Skeletal muscle satellite cell (primary cell): ENCODE measurements at regions not wholly inside any gene's neighbourhood (a gene's known extent, or its start where the extent isn't known, plus 50 kb on each side); places are given as distances from the start of the nearest gene placed in this dataset.

Experiments used
- H3K27me3 ChIP-seq: 2 replicates; pipeline ENCODE4 v1.7.0; 2013; ENCODE audit warnings: low read length; ENCODE audit not compliant: control insufficient read depth, insufficient read depth
- H3K36me3 ChIP-seq: 2 replicates; pipeline ENCODE4 v1.7.0; 2013; ENCODE audit warnings: mild to moderate bottlenecking, control low read depth, low read length; ENCODE audit not compliant: insufficient read depth
- H3K4me1 ChIP-seq: 2 replicates; pipeline ENCODE4 v1.7.0; 2013; ENCODE audit warnings: low read length; ENCODE audit not compliant: control insufficient read depth, insufficient read depth
- H3K4me2 ChIP-seq: 2 replicates; pipeline ENCODE4 v1.7.0; 2013; ENCODE audit warnings: mild to moderate bottlenecking, low read length
- H3K4me3 ChIP-seq: 2 replicates; pipeline ENCODE4 v1.7.0; 2013; ENCODE audit warnings: low read length
- H3K9ac ChIP-seq: 2 replicates; pipeline ENCODE4 v1.7.0; 2013; ENCODE audit warnings: mild to moderate bottlenecking, low read depth, low read length, moderate library complexity
- H3K9me3 ChIP-seq: replicated peaks from 2 replicates; pipeline ENCODE4 v1.7.0; 2013; ENCODE audit warnings: mild to moderate bottlenecking, control low read depth, low read length

DNA sequence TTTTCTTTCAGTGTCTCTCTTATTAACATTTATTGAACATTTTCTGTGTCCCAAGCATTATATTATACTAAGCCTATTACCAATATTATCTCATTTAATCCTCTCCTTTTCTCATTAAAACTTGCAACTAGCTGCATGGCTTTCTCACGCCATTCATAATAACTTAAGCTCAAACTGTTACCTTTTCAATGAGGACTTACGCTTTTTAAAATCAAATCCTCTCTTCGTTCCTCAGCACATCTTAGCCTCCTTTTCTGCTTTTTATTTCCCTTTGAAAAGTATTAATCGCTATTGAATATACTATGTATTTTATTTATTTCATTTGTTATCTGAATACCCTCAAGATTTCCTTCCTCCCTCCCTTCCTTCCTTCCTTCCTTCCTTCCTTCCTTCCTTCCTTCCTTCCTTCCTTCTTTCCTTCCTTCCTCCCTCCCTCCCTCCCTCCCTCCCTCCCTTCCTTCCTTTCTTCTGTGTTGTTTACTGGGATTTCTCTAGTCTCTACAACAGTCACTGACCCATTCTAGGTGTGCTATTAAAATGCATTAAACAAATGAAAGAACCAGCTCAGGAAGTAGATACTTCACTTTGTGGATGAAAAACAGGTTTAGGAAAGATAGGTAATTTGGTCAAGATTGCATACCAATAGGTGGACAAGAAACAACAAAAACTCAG is 294.1 kb upstream of the TUT7 start:
- Histone ChIP-seq H3K27me3 (no peaks in the 10 kb centered on the region), H3K4me2 (no peak overlapping the region), H3K36me3 (no peaks in the 10 kb centered on the region), H3K4me1 (peaks cover 2% of the 10 kb centered on the region), H3K4me3 (no peak overlapping the region), H3K9me3 (no peaks in the 10 kb centered on the region), H3K9ac (no peak overlapping the region)

DNA sequence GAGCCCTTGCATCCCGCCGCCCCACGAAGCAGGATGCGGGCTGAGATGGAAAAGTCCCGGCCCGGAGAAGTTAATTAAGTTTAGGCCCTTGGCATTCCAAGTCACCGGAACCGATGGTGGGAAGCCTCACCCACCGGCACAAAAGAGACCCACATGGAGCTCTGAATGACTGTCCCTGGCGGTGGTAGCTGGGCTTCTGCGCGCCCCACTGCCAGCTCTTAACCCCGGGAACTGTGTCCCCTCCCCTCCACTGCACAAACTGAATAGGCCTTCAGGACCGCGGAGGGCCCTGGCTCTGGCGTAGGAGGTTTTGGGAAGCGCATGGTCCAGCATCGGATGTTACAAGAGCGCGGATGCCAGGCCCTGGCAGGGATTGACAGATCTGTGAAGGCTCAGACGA is 291.1 kb upstream of the TUT7 start:
- H3K36me3 ChIP-seq: no peaks in the 10 kb centered on the region
- no peaks in the 10 kb centered on the region for H3K27me3 ChIP-seq

DNA sequence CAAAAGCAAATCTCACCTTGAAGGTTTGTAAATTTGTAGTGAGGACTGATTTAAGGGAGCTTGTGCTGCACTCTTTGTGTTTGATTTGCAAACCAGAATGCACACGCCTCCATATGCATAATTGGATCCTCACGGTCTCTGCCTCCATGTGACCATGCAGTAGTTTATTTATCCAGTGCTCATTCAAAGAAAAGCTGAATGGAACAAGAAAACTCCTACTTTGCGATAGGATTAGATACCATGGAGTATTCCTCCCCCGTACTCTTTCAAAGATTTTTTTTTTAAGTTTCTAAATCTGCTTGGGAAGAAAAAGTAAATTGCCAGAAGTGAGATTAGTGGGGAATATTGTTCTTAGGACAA is 290.4 kb upstream of the TUT7 start:
- Histone ChIP-seq H3K36me3 (no peaks in the 10 kb centered on the region), H3K27me3 (no peaks in the 10 kb centered on the region), H3K4me2 (no peak overlapping the region), H3K9ac (no peak overlapping the region), H3K9me3 (no peaks in the 10 kb centered on the region), H3K4me1 (no peaks in the 10 kb centered on the region), H3K4me3 (no peak overlapping the region)

More for the DNA sequence above, 291.1 kb upstream of the TUT7 start:
- Histone ChIP-seq H3K4me1 (no peaks in the 10 kb centered on the region), H3K4me2 (no peak overlapping the region), H3K9ac (no peak overlapping the region), H3K4me3 (no peak overlapping the region), H3K9me3 (no peaks in the 10 kb centered on the region)

DNA sequence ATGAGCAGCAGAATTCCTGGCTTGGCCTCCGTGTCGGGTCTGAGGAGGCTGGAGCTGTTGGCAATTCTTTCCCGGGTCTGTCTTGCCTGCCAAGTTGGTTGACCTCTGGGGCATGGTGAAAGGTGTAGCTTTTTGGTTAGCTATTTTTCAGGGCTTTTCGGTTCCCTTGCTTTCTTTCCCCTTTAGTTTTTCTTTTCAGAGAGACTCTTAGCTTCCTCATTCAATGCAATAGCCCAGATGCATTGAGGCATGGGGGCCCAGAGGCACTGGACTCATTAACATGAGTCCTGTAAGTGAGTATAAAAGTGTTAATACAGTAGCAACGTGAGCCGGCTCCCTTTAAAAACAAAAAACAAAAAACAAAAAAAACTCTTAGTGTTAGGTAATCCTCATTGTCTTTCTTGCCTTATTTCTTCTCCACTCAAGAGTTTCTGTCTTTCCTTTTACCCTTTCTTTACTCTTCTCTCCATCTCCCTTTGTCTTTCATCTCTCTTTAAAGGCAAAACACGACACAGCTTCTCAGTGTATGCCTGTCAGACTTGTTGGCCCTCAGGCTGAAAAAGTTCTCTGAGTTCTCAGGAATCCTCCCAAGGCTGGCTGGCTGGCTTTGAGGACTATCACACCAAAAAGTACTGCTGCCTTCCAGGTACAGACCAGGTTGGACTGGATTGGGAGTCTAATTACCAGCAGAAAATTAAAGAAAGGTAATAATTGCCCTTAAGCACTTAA is 289.9 kb upstream of the TUT7 start:
- Histone ChIP-seq H3K4me3 (no peak overlapping the region), H3K4me2 (no peak overlapping the region), H3K9me3 (no peaks in the 10 kb centered on the region), H3K36me3 (no peaks in the 10 kb centered on the region), H3K4me1 (no peaks in the 10 kb centered on the region), H3K9ac (no peak overlapping the region), H3K27me3 (no peaks in the 10 kb centered on the region)

DNA sequence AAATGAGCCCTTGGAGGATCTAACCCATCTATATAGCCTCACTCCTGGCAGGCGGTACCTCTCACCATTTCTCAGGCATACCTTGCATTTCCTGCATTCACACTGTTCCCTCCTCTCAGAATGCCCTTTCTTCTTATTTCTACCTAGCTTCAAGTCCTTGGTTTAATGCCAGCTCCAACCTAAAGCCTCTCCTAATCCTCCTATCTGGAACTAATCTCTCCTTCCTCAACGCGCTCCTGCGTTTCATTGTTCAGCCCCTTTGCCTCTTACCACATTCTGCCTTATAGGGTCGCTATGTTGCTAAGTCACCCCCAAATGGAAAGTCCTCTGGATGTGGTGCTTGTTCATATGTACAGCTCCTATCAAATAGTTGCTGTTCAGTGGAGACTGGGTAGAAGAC is 288.5 kb upstream of the TUT7 start:
- Histone ChIP-seq H3K27me3 (no peaks in the 10 kb centered on the region), H3K36me3 (no peaks in the 10 kb centered on the region), H3K4me1 (no peaks in the 10 kb centered on the region), H3K4me3 (no peak overlapping the region), H3K4me2 (no peak overlapping the region), H3K9ac (no peak overlapping the region), H3K9me3 (no peaks in the 10 kb centered on the region)

DNA sequence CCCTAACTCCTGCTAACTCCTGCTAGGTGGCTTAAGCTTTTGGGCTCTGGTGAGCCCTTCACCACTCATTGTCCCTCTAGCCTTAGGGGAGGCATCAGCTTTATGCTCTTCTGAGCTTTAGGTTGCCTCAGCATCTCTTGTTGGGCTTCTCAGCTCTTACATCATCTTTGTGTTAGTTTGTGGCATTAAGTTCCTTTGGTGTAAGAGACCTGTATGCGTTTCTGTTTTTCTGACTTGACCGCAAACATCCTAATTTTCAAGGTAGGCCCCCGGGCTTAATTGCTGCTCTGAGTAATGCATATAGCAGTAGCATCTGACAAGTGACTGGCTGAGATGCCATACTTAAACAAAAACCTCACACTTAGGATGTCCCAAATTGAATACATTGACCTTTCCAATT is 287.8 kb upstream of the TUT7 start:
- Histone ChIP-seq H3K9ac (no peak overlapping the region), H3K4me3 (no peak overlapping the region), H3K36me3 (no peaks in the 10 kb centered on the region), H3K4me2 (no peak overlapping the region), H3K4me1 (no peaks in the 10 kb centered on the region), H3K9me3 (no peaks in the 10 kb centered on the region), H3K27me3 (no peaks in the 10 kb centered on the region)

DNA sequence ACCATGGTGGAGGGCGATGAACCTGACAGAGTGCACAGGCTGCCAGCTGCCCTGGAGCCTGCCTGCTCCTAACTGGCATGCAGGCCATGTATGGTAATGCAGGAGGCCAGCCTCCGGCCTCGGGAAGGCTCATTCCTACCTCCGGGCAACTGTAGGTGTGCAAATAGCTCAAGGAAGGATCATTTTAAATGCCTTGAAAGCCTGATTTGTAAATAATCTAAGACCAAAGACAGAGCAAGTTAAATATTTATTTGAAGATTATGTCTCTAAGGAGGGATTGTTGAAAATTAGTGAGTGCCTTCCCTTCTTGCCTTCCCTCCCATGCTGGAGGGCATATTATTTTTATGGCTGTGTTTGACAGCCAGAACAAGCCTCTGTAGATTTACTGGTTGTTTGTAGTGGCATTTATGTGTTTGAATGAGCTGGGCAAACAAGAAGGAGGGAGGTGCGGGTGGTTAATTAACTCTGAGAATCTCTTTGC is 285.7 kb upstream of the TUT7 start:
- Histone ChIP-seq H3K4me2 (no peak overlapping the region), H3K9ac (no peak overlapping the region), H3K27me3 (no peaks in the 10 kb centered on the region), H3K36me3 (no peaks in the 10 kb centered on the region), H3K4me3 (no peak overlapping the region), H3K9me3 (no peaks in the 10 kb centered on the region), H3K4me1 (no peaks in the 10 kb centered on the region)

DNA sequence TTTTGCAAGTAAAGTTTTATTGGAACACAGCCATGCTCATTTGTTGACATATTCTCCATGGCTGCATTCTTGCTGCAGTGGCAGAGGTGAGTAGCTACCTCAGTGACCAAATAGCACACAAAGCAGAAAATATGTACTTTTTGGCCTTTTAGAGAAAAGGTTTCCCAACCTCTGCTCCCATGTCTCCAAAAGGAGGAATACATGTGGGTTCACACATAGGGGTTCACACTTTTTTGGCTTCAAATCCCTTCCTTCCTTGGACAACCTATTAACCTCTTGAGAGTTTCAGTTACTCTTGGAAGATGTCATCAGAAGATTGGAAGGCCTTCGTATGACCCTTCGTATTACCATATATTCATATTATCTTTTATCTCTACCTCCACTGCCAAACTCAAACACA is 285.1 kb upstream of the TUT7 start:
- no peak overlapping the region for H3K4me3 ChIP-seq
- H3K4me2 ChIP-seq: no peak overlapping the region
- no peaks in the 10 kb centered on the region for H3K9me3 ChIP-seq
- no peaks in the 10 kb centered on the region for H3K36me3 ChIP-seq
- no peak overlapping the region for H3K9ac ChIP-seq
- H3K4me1 ChIP-seq: no peaks in the 10 kb centered on the region
- H3K27me3 ChIP-seq: no peaks in the 10 kb centered on the region

DNA sequence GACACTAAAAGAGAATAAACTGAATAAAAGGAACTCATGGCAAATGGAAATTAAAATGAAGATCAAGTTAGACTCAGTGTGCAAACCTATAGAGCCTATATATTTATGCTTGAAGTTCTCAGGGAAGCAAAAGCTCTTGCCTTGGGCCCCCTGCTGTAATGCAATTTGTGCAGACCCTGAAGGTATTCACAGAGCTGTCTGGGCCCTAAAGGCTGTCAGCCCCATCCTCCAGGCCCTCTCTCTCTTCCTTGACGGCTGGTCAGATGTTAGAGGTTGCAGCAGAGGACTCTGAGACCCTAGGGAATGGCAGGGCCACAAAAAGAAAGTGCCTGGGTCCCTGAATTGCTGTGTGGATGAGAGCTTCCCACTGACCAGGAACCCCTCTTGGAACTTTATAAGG is 283.9 kb upstream of the TUT7 start:
- Histone ChIP-seq H3K9me3 (no peaks in the 10 kb centered on the region), H3K4me2 (no peak overlapping the region), H3K27me3 (no peaks in the 10 kb centered on the region), H3K36me3 (no peaks in the 10 kb centered on the region), H3K4me1 (no peaks in the 10 kb centered on the region), H3K9ac (no peak overlapping the region), H3K4me3 (no peak overlapping the region)

DNA sequence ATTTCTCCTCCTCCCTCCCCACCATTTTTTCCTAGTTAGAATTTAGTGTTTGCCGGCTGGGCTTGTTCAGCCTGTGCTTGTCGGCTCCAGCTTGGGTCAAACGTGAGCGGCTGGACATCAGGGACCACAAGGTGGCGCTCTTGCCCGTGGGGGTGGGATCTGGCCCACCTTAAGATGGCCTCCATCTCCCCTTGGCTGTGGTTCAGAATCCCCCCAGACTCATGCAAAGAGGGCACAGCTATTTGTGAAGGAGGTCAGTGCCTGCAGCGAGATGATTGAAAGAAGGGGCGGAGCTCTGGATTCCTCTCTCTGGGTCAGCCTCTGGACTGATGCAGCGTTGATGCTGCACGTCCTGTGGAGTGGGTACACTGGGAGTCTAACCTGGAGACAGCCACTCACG is 283.3 kb upstream of the TUT7 start:
- Histone ChIP-seq H3K4me1 (no peaks in the 10 kb centered on the region), H3K9me3 (no peaks in the 10 kb centered on the region), H3K36me3 (no peaks in the 10 kb centered on the region), H3K9ac (no peak overlapping the region), H3K27me3 (no peaks in the 10 kb centered on the region), H3K4me2 (no peak overlapping the region), H3K4me3 (no peak overlapping the region)

DNA sequence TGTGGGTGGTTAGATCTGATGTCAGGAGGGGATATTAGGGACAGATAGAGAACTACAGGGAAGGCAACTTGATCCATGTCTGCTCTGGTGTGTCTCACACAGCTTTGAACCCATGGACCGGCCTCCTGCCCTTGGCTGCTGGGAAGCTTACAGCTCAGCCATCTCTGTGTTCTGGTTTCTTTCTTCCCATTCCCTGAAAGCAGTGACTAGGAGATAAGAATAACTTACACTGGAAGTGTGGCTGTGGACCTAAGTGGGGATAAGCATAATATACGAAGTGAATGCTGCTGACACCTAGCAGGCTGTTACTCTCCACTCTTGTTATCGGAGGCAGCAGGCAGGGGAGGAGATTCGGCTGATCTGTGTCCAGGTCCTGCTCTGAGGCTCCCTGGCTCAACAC is 282.3 kb upstream of the TUT7 start:
- Histone ChIP-seq H3K9me3 (no peaks in the 10 kb centered on the region), H3K4me2 (no peak overlapping the region), H3K36me3 (no peaks in the 10 kb centered on the region), H3K27me3 (no peaks in the 10 kb centered on the region), H3K4me3 (no peak overlapping the region), H3K4me1 (no peaks in the 10 kb centered on the region), H3K9ac (no peak overlapping the region)

DNA sequence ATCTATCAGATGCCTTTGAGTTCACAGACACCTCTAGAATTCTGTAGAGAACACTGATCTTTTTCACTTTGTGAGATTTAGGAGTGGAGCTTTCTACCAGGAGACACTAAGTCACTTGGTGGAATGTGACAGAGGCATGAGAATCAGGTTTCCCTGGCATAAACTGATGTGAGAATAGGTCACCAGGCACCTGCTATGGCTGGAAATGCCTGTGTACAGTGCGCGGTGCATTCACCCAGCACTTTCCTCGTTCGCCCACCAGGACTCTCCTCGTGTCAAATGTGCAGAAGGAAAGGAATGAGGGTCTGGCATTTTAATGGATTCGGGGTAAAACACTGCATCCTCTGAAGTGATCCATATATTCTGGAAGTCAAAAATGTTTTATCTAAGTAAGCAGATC is 281.8 kb upstream of the TUT7 start:
- Histone ChIP-seq H3K4me3 (no peak overlapping the region), H3K36me3 (no peaks in the 10 kb centered on the region), H3K4me1 (no peaks in the 10 kb centered on the region), H3K27me3 (no peaks in the 10 kb centered on the region), H3K9ac (no peak overlapping the region), H3K4me2 (no peak overlapping the region), H3K9me3 (no peaks in the 10 kb centered on the region)
